NCI-H187 treated with DMSO at 0.1 percent for 48 hours (cell line): ENCODE measurements at regions not wholly inside any gene's neighbourhood (a gene's known extent, or its start where the extent isn't known, plus 50 kb on each side); places are given as distances from the start of the nearest gene placed in this dataset.

Source experiments
- DNase-seq: peaks from one replicate; lab custom pipeline; 2025; lab: John Stamatoyannopoulos, UW

- no peak for DNase-seq
These were observed 104.5 kb upstream of the TAF1B start for GRCh38 chr2:9738535-9739496.

DNA sequence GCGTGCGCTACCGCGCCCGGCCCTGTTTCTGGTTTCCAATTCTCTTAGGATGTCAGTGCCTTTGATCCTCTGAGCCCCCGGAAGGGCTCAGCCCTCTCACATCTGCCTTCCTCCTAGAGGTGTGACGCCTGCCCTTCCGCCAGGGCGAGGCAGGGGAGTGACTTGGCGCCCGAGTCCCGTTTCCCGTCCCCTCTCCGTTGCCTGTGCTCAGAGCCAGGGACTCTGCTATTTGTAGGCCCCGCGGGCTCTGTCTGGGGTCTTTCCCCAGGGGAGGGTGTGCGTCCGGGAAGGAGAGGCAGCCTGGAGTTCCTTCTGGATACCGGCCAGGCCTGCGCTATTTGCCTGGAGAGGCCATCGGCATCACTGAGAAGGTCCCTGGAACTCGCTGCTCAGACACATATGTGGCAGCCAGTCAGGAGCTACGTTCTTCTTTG lies 103.7 kb upstream of the TAF1B start:
- DNase-seq: no peak

DNA sequence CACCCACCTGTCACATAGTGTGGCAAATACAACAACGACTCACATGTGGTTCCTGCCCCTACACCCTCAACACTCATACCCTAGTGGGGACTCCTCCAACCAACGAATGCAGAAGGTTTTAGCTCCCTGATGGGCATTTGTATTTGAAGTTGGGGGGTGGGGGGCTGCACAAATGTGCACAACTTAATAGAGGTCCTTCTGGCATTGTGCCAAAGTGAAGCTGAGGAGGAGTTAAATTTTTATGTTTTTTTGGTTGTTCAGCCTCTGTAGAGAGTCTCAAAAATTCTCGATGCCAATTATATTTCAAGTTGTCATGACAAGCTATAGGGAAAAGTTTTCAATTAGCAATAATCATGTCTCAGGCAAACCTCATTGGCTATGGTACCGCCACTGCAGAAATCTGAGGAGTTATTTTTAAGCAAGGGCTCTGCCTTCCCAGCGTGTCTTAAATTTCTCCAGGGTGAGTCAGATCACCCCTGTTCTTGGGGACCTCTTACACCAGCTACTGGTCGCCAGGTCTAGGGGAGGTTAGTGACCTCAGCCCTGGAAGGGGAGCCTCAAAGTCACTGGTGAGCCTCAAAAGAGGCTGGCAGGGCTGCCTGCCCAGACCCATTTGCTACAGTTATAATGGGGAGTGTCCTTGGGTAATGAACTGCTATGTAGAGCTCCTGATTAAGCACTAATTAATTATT lies 102.7 kb upstream of the TAF1B start:
- DNase-seq: no peak

DNA sequence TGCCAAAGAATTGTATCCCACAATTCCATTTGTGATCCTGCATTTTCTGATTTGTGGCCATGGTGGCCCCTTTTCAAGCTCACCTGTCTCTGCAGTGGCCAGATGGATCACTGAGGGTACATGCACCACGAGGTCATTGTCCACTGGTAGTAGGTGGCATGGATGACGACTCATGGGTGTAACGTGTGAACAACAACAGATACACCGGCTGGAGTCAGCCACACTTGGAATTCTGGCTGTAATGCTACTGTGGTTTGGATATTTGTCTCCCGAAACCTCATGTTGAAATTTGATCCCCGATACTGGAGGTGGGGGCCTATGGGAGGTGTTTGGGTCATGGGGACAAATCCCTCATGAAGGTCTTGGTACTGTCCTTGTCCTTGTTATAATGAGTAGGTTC lies 102.2 kb upstream of the TAF1B start:
- no peak for DNase-seq

DNA sequence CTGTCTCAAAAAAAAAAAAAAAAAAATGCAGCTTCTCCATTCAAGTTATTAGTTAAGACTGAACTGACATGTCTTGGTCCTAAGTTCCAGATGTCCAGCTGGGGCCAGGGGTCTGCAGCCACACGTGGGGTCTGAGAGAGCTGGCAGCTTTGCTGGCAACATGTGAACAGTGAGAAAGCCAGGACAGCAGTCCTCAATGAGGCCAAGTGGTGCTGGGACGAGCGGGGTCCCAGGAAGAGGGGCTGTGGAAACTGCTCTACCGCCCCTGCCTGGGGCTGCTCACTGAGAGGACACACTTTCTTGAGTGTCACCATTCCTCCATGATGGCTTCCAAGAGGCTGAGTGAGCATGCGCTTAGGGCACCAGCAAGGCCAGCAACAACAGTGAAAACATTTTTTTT lies 100.7 kb upstream of the TAF1B start:
- no peak for DNase-seq

DNA sequence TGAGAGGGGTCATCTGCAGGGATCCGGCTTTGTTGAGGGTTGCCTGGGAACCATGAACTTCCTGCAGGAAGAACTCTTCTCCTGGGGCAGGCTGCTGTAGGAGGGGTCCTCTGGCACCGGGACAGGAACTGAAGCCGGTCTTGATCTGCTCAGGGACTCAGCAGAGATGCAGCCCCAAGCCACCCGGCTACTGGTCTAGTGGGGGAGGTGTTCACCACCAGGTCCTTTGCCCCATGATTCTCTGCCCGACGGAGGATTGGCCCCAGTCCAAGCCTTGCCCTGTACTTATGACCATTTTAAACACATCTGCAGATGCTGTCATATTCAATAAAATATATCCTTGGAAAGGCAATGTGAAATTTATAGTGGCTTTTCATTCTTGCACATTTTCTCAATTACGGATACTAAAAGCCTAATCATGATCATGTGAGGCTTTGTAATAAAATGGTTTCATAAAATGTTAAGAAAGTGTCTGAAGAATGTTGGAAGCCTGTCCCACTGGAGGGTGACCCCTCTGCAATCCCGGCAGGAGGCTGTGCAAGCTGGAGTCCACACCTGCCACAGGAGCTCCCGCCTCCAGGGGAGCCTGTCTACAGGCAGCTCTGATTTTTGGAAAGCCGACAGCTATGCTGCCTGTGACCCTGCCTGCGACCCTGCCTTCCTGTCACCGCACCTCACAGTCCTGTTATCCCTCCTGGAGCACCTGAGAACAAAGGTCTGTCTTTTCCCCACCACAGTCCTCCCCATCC lies 98.8 kb upstream of the TAF1B start:
- DNase-seq: no peak

GRCh38 chr2:9745153-9745899 lies 97.9 kb upstream of the TAF1B start:
- DNase-seq: no peak

DNA sequence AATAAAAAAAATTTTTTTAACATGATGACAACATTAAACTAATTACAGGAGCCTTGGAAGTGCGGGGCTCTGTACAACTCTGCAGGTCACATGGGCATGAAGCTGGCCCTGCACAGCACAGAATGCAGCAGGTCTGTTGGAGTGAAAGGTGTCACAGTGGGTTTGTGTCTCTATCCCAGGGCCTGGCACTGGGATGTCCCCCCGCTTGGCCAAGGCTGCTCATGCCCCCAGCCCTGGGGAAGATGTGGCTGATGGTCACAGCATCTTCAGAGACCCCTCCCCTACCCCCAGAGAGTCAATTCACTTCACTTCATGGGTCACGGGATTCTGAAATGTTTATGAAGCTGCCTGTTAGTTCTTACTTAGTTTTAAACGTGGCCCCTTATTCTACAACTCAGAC lies 95.9 kb upstream of the TAF1B start:
- DNase-seq: no peak

DNA sequence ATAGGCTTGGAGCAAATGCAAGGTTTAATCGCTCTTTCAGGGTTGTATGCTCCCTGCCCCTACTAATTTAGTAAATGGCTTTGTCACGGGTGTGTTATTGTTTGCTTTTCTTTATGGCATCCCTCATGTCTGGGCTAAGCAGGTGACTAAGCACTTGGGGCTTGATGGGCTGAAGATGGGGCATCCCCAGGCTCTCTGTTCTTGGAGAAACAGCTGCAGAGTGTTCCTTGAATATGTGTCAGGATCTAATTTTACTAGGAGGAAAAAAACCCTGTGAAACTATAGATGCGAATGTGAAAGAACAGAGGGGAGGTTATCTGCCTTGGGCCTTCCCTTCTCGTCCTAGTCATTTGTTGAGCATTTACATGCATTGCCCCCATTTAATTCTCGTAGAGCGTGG lies 94.7 kb upstream of the TAF1B start:
- no peak for DNase-seq

DNA sequence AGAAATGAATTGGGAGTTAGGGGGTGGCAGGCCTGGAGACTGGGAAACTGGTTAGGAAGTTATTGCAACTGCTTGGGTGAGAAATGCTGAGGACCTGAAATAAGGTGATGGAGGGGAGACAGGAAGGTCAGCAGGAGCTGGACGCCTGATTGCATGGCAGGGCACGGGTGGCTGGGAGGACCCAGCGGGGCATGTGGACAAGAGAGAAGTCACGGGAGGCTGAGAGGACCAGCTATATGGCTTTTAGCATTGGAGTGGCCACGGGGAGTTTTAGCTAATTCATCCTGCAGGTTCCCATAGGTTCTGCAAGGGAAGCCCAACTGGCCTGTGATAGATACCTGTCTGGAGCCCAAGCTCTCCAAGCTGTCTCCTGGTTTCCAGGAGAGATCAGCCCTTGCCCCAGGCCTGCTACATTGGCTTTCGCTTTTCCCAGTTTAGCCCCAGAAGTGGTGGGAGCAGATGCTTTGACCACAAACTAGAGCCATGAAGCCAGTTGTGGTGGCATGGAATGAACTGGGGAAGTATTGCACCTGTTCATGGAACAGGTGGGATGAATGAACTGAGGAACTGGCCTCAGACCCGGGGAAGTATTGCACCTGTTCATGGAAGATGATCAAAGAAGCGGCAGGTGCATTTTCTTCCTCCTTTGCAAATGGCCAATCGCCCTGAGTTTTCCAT lies 93.6 kb upstream of the TAF1B start:
- no peak for DNase-seq

GRCh38 chr2:9750224-9751215 lies 92.8 kb upstream of the TAF1B start:
- no peak for DNase-seq

- DNase-seq: no peak
These were observed 91.4 kb upstream of the TAF1B start for GRCh38 chr2:9751831-9752230.

DNA sequence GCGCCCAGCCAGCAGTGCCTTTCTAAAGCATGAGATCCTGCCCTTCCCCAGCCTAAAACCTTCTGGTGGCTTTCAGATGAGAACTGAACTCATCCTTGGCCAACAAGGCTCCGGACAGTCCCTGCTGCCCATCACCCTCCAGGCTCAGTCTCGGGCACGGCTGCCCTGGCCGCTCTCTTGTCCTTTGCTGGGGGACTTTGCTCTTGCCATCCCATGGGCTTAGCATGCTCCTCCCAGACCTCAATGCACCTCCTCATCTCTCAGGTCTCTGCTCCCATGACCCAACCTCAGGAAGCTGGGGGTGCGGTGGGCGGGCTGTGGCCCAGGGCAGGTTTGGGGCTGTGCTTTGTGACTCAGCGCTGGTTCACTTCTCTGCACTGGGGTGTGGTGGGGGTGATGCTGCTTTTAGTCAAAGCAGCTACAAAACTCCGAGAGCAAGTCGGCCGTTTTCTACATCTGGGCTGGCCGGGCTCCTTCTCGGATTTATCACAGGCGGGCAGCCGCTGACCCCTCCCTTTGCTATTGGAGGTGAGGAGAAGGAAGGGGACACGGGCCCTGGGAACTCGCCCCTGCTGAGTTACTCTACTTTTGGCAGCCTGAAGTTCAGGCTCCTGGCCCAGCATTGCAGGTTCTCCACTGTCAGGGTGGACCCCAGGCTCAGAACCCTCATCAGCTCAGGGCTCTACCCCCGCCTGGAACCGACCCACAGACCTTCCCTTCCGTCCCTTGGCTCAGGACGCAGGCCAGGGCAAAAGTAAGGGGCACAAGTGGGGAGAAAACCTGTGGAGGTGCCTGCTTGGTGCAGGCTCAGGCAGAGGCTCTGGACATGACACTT lies 90.6 kb upstream of the TAF1B start:
- no peak for DNase-seq

GRCh38 chr2:9753276-9753600 lies 90.0 kb upstream of the TAF1B start:
- DNase-seq: no peak

DNA sequence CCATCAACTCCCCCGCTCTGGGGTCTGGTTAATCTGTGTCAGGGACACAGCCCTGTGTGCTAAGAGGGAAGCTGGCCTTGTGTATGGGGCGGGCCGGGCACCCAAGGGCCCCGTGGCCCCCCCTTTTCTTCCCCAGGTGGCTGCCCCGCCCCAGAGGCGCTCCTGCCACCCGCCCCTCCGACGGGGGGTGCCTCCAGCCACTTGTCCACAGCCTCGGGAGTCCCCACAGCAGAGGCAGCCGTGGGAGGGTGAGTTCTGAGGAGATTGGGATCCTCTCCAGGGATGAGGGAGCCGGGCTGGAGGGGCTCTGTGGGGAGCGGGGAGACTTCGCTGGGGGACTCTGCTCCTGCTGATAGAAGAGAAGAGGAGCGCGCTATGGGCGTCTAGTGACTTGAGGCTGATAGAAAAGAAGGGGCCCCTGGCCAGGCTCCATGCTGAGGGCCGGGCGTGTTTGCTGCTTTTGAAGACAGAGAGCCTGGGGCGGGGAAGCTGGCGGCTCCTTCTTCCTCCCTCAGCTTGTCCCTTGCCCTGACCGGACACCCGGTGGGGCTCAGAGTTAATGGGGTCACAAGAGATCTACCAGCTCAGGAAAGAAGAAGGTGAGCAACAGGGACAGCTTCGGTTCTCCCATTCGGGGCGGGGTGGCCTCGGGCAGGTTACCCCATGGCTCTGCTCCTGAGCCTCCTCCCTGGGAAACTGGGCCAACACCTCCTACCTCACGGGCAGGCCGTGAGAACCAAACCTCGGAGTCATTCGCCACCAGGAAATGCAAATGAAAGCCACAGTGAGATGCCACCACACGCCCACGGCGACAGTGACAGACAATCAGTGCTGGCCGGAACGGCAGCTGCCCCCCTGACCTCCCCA lies 89.4 kb upstream of the TAF1B start:
- no peak for DNase-seq

DNA sequence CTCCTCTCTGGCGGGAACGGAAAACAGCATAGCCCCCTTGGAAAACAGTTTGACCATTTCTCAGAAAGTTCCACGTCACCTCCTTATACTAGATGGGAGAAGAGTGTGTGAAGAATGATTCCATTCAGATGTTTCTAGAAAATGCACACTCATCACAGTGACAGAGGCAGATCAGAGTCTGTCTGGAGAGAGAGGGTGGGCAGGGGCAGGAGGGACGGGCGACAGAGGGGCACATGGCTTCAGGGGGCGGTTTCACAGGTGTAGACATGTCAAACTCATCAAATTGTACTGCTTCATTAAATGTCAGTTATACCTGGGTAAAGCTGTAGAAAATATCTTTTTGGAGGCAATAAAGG lies 88.8 kb upstream of the TAF1B start:
- DNase-seq: no peak

DNA sequence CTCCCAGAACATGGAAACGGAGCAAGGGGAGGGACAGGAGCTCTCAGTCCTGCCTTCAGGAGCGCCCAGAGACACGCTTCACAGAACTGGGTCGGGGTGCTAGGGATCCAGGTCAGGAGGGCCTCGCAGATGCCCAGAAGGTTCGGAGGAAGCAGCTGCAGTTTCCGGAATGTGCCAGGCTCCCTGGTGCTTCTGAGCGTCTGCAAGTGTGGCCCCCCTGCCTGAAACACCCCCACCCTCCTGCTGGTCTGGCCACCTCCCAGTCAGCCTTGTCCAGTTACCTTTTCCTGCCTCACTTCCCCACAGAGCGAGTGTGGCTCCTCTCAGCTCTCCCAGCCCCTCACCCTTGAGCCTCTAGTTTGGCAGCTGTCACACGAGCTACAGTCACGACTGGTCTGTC lies 88.3 kb upstream of the TAF1B start:
- no peak for DNase-seq

DNA sequence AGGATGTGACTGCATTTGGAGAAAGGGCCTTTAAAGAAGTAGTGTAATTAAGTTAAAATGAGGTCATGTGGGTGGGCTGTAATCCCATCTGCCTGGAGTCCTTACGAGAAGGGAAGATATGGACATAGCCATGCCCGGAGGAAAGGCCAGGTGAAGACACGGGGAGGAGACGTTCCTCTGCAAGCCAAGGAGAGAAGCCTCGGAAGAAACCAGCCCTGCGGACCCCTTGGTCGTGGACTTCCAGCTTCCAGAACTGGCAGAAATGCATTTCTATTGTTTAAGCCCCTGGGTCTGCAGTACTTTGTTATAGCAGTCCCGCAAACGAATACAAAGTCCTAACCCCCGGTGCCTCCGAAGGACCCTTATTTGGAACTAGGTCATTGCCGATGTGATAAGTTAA lies 87.6 kb upstream of the TAF1B start:
- no peak for DNase-seq
